Activated naive CD4-positive, alpha-beta T cell treated with anti-CD3 and anti-CD28 coated beads, Interleukin-2, amount 50 U/mL, for 16 hours (primary cell): ENCODE measurements at regions not wholly inside any gene's neighbourhood (a gene's known extent, or its start where the extent isn't known, plus 50 kb on each side); places are given as distances from the start of the nearest gene placed in this dataset.

Experiments used
- DNase-seq: peaks from one replicate; pipeline ENCODE4 v3.0.0-alpha.2; 2020

DNA sequence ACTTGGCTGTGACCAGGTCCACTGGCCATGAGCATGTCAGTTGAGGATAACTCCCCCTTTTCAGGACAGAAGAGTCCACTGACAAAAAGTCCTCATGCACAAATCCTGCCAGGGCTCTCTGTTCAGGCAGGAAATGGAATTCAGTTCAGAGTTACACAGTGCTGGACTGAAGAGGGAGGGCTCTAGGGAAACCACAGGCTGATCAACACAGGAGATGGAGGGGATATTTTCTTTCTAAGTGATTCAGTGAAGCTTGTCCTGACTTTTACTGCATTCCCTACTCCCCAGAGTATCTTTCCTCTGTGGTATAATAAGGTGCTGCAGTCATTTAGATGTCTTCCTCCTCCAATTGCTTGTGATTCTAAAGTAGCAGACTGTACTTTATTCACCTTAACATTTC lies 335.5 kb upstream of the IGFBP7 start:
- no peak for DNase-seq

DNA sequence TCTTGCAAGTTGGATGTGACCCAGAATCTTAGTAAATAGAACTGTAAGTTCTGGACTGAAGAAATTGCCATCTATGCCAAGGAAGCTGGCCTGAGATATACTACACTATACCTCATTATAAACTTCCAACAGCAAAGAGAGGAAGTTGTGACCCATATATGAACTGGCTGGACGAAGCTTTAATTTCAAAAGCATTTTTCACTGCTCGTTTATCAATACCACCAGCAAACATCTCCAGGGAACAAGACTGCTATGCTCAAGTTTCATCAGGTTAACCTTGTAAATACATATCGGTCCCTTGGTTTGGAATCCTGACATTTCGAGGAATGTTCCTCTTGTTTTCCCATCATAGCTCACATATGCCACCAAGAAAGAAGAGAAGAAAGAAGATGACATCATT lies 334.5 kb upstream of the IGFBP7 start:
- no peak for DNase-seq

DNA sequence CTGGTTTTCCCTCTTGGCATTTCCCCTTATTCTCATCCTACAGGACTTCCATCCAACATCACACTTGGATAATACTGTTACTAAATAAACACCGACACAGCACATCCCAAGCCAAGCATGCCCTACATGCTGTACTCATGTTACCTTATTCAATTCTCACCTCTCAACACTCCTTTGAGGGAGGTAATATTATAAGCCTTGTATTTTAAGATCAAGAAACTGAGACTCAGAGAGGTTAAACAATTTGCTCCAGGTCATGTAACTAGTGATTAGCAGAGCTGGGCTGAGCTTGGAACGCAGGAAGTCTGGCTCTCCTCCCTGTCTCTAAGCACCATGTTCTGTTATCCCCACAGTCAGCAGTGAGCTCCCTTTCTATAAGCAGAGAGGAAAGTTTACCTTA lies 333.6 kb upstream of the IGFBP7 start:
- no peak for DNase-seq

DNA sequence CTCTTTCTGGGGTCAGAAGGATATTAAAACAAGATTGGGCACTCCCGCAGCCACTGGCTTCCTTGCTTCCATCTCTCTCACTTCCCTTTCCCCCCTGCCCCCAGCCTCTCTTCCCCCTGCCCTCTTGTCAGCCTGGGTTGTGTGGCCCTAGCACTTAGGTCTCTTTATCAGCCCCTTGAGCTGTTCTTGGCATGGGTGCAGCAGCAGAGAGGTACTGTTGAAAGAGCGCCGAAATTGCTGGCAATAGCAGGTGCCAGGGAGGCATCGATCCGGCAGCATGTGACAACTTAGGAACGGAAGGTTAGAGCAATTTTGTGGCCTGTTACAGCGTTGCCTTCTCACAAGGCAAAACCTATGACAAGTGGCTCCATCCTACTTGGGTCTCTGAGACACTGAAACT lies 333.1 kb upstream of the IGFBP7 start:
- DNase-seq: no peak

DNA sequence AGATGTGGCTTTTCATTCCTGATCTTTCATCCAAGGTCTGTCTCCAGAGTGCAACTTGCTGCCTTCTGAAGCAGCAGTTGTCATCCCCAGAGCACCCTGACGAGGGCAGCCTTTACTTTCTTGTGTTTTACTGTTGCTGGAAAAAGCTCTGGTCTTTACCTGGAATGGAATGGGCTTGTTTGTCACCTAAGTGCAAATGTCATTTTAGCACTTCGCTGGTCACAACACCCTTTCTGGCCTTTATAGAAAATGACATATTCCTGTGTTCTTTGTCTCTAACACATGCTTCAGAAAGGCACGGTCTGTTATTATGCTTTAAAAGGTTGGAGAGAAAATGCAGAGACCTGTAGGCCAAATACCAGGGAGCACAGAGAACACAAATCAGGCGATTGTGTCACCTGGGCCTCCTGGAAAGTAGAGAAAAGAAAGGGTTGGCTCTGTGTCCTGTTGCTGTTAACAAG lies 332.7 kb upstream of the IGFBP7 start:
- no peak for DNase-seq

DNA sequence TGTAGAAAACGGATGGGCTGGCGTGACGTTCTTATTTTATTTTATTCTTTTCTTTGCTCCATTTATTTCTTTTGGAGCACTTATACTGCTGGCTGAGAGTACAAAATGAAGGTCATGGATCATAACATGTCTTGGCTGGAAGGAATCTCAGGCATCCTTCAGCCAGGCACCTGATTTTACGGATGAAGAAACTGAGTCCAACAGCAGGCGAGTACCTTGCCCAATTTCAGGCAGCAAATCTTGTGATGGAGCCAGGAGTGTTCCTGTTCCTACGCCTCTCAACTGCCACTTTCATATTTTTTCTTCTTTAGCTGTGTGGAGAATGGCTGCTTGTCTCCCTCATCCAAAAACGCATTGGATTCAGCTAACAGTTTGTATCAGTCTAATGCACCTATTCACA lies 332.1 kb upstream of the IGFBP7 start:
- DNase-seq: no peak

DNA sequence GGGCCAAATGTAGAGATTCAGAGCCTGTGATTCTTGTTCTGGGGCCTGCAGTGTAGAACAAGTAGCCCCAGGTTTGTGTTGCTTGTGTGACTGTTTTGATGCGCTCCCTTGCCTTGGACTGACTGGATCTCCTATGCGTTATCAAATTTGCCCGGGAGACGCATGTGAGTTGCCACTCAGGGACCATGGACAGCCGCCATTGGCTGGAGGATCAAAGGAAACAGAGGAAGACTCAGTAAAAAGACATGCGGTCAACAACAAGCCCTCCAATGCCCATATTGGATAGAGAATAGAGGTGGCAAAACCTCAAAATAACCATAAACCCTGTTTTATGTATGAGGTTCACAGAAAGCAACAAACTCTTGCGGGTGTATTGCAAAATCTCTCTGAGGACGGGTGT lies 327.5 kb upstream of the IGFBP7 start:
- DNase-seq: no peak

DNA sequence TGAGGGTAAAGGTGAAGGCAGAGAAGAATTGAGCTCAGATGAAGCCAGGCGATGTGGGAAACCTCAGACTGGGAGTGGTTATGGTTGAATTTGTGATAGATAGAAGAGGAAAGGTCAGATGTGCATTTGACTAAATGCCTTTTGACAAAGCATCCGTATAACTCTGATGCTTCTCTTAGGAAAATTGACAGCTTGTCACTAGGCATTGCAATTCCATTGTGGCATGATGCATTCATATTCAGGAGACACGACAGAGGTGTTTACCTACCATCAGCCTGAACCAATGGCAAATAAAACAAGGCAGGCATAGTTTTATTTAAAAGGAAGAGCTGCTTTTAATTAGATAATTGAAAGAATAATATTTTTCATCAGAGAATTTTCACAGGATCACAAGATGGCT lies 325.1 kb upstream of the IGFBP7 start:
- DNase-seq: no peak

DNA sequence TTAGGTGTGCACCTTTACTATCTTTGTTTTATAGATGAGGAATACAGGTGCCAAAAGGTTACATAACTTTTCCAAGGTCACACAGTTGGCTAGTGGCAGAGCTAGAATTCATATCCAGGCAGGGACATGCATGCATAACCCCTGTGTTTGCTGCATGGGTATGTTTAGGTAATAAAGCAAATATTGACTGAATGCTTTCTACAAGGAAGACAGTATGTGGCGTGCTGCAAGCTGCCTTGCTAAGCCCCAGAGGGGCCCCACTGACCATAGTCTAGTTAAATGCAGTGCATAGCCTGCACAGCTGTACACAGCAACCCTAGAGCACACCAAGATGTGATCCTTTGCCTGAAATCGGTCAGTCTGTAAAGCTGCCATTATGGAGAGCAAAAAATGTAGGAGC lies 320.5 kb upstream of the IGFBP7 start:
- DNase-seq: no peak

DNA sequence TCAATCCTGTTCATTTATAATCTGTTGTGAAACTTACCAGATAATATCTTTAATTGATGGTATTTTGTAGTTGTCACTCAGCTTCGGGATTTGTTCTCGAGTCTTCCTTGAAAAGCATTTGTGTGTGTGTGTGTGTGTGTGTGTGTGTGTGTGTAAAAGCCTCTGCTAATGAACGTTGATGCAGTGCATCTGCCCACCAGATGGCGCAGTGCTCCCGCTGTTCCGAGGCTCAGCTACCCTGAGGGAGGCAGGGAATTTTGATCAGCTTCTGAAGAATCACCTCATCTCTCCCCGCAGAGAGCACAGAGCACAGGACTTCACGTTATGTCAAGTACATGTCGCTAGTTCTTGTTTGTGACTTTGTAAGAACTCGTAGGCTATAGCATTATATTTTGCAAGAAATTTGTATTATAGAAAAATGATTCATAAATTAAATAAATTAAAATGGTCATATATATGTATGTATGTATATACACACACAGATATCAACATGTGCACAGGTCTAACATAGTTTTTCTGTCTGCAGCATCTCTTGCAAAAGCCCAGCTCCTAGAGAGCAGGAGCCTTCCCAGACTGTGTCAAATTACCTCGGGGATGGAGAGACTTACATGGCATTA lies 316.7 kb upstream of the IGFBP7 start:
- DNase-seq: no peak

DNA sequence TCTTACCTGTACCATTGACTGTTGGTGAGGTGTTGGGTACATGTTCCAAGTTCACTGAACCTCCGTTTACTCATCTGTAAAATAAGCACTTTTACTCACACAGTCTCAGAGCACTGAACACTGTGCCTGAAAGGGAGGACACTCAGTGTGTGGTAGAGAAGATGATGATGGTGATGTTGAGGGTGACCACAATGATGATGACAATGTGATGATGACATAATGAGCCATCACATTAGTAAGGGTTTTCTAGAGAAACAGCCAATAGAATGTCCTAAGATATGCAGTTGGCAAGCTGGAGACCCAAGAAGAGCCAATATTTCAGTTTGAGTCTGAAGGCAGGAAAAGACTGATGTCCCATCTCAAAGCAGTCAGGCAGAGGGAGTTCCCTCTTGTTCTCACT lies 315.4 kb upstream of the IGFBP7 start:
- DNase-seq: no peak

DNA sequence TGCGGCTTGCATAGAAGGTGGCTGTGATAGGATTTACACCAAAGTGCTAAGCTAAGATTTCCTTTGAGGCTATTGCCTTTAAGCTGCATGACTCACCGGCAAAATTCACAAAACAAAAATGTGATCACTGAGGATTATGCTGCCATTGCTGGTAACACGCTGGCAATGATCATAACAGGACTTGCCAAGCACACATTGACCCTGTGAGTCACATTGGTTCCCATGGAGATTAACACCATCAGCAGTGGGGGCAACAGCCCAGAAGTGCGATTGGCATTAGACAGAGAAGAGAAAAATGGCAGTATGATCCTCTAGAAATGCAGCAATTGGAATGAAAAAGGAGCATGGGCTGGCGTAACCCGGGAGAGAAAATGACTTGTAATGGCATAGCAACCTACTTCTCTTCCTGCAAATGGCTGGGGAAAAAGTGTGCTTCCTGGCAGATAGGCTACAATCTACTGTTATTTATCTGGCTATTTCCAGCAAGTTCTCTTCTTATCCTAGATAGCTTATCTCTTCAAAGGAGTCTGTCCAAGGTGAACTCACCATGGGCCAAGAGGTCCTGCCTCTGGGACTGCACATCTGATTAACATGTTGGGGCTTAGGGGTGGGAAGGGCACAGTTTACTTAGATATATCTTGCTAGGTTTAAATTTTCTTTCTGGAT lies 314.2 kb upstream of the IGFBP7 start:
- DNase-seq: no peak

DNA sequence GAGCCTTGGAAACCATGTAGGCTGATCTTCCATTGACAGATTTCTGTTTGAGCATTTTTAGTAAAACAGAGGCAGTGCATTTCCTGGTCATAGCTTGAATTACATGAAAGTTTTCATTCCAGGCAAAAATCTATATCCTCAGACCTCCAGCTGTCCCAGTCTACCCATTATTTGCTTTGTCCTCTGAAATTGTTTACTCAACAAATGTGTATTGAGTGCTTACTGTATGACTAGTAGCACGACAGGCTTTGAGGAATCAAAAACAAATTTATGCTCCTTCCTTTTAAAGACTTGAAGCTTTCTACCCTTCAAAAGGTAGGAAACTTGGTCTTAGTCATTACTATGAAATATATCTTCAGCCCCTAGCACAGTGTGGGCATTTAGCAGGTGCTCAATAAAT lies 307.9 kb upstream of the IGFBP7 start:
- DNase-seq: no peak

DNA sequence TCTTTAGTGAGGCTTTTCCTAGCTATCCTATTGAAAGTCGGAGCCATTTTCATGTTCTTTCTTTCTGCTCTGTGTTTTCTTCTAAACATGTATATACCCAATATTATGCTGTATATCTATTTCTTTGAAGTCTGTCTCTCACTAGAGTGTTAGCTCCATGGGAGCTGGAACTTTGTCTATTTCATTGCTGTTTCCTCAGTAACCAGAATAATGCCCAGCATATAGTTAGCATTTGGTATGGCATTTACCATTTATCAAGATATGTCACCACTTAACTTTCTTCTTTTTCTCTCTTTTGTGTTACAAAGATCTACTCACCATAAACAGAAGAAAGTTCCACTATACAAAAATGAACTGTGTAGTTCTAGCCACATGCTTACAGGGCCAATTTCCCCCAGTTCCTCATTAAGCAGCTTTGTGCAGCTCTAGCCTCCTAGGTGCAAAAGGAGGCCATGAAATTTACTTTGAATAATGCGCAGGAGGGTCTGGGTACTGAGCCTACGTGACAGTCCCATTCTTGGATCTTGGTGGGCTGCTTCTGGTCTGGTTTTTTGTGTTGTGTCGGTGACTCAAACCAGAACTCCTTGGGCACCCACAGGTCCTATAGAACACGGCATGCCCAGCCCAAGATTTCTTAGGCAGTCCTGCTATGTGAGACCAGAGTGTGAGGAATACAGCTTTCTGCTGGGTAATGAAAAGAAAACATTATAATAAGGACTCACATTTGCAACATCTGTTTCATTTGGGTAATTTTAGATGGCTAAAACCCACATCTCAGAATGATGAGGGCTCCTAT lies 302.3 kb upstream of the IGFBP7 start:
- DNase-seq: no peak

DNA sequence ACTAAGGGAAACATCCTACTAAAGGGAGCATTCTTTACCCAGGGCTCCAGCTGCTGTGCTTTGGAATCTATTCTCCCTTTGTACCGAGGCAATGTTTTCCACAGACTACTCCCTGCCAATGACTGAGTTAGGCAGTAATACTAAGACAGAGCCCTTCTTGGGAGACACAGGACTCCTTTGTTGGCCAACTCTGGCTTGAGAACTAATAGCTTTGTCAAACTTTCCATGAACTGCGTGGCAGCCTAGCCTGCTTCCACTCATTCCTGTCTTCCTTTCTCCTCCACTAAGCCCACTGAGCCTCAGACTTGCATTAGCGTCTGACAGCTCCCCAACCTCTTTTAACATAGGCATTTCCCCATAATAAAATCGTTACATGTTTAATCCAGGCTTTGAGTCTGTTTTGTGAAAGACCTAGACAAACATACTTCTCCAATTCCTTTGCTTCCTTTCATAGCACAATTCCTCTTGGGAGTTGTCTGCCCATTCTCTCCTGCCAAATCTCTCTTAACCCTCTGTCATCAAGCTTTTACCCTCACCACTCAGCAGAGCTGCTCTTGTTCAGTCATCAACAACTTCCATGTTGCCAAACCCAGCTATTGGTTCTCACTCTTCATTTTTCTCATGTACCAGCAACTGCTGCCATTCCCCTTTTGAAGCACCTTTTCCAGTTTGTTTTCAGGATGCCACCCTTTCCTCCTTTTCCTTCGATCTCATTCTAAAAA lies 300.3 kb upstream of the IGFBP7 start:
- DNase-seq: no peak

DNA sequence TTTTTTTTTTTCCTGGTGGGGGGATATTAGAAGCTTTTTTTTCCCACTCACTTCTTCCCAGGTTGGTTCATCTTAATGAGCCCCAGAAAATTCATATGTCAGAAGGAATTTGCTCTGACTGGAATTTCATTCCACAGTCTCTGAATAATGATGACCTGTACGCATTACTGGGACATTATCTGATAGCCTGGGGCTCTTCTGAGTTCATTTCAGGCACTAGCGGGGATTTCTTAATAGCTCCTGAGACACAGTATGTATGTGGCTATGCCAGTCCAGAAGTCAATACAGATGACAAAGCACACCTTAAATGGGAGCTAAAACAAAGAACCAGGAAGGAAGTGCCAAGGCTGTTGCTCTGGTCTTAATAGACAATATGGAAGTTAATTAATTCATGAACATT lies 295.2 kb upstream of the IGFBP7 start:
- DNase-seq: no peak

DNA sequence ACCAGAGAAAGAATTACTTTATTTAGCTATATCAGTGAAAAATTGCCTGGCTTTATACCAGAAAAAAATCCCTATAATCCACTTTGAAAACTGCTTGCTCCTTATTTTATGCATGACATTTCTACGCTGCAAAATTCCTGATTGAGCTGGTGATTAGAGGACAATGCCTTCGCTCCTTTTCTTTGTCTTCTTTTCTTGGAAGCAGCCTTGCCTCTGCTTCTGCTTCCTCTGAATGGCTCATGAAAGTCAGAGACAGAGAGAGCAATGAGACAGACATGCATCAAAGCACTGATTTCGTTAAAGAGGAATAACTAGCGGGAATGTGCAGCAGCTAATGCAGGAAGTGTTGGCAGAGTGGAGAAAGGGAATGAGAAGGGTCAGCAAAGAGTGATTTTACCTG lies 294.3 kb upstream of the IGFBP7 start:
- DNase-seq: no peak

DNA sequence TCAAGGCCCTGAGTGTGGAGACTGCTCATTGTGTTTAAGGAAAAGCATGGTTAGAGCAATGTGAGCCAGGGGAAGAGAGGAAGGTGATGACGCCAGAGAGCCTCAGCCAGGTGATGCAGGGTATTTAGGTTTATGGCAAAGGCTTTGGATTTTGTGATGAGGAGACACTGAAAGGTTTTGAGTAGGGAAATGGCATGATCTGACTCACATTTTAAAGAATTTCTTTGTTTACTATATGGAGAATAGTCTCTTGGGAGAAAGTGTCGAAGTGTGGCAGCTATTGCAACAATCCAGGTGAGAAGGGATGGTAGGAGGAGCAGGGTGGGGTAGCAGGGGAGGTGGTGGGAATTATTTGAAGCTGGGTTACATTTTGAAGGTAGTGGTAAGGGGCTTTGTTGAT lies 293.4 kb upstream of the IGFBP7 start:
- DNase-seq: no peak

DNA sequence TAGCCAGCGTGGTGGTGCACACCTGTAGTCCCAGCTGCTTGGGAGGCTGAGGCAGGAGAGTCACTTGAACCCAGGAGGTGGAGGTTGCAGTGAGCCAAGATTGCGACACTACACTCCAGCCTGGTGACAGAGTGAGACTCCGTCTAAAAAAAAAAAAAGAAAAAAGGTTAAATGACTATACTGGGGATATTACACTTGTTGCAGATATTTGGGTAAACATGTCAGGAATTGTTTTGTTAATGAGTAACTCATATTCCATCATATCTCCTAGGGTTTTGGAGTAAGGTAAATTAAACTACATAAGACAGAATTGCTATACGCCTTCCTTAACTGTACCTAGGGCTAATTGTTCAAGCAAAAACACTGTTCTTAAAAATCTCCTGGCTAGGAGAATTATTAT lies 291.4 kb upstream of the IGFBP7 start:
- DNase-seq: no peak

DNA sequence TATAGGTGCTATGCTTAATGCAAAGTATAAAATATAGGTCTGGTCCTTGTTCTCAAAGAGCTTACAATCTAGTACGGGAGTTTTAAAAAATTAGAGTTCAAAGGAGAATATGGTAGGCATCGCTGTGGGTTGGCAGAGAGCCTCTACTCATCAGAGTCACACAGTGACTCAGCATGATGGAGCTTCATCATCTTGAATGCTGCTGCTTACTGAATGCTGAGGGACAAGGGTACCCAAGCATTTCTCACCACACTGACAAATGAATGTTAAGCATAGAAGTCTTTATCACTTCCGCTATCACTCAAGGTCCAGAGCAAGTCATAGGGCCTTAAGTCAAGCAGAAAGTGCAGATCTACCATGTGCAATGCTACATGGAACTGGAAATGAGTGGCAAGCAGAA lies 268.6 kb upstream of the IGFBP7 start:
- no peak for DNase-seq

DNA sequence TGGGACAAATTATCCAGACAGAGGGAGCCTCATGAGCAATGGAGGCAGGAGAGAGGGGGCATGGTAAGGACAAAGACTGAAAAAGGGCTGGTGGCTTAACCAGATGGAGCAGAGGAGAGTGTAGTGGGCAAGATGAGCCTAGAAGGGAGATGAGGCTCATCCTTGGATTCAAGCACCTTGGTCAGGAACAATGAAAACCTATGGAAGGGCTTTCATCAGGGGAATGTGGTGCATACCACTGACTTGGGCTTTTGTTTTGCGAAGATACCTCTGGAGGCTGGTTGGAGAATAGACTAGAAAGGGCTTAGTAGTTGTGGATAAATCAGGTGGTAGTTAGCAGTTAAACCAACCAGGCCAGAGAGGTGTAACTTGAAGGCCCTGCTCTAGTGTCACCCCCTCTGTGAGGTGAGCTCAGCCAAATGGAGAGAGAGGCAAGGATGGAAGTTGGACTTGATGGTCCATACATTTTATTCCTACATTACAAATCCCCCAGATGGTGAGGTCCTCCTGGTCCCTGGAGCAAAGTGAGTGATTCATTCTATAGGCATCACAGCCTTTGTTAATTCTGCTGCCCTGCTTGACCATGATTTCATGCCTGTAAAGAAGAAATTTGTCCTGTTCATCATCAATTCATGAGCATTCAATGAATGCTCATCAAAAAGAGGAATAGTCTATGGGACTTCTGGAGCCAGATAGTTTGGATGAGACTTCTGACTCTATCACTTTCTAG lies 264.8 kb upstream of the IGFBP7 start:
- DNase-seq: no peak

DNA sequence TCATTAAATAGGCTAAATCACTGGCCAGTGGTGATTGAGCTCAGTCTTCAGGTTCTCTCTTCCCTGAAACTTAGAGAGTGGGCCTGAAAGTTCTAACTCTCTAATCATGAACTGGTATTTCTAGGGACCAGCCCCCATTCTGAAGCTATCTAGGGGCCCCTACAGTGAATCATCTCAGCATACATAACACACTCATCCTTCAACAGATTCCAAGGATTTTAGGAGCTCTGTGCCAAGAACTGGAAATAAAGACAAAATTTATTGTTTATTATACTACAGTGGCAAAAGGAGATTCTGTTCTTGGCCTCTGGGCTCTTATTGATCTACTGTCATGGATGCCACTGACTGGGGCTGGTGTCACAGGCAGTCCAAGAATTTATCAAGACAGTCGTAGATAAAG lies 263.8 kb upstream of the IGFBP7 start:
- DNase-seq: no peak

DNA sequence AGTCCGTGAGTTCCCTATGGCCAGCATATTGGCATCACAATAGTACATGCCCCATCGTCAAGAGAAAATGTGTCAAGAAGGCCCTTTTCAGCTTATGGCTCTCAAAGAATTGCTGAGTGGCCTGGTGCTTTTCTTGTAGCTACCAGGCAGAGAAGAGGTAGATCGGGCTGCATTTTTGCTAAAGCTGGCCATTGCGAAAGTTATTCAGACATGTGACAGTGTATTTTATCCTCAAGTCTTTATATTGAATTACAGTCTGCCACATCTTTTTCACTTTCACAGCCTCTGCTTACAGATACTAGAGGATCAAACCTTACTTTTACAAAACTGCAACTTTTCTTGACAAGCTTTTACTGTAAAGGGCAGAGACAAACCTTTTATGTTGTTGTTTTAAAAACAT lies 261.5 kb upstream of the IGFBP7 start:
- no peak for DNase-seq
